ENCODE measurements at regions not wholly inside any gene's neighbourhood (a gene's known extent, or its start where the extent isn't known, plus 50 kb on each side); places are given as distances from the start of the nearest gene placed in this dataset.

- Histone ChIP-seq H3K36me3 (no peaks in the 10 kb centered on the region), H3K27me3 (replicated peaks; ENCODE audit: insufficient read depth) (no peaks in the 10 kb centered on the region), H3K4me1 (ENCODE audit: control insufficient read depth in 1 of 2, low read depth in 2 of 2) (no peaks in the 10 kb centered on the region), H3K9me3 (no peaks in the 10 kb centered on the region), H3K4me3 (no peak overlapping the region), H3K27ac (no peak overlapping the region)
- no peak for TF ChIP-seq CTCF (IDR thresholded peaks at IDR 0.05)
- ATAC-seq (ENCODE audit: insufficient number of reproducible peaks, low FRiP score, low read depth) (no peak), DNase-seq (ENCODE audit: low spot score) (no peak)
Observed at GRCh38 chr4:43843501-43843900, 605.1 kb downstream of the KCTD8 start.

- ATAC-seq (ENCODE audit: insufficient number of reproducible peaks, low FRiP score, low read depth), result no peak
- TF ChIP-seq CTCF (IDR thresholded peaks at IDR 0.05), result no peak
Observed at GRCh38 chr4:43846111-43846587, 602.5 kb downstream of the KCTD8 start.

GRCh38 chr4:43853565-43854264 is 594.9 kb downstream of the KCTD8 start:
- Histone ChIP-seq H3K9me3 (no peaks in the 10 kb centered on the region), H3K36me3 (no peaks in the 10 kb centered on the region), H3K27ac (no peak overlapping the region), H3K4me1 (ENCODE audit: control insufficient read depth in 1 of 2, low read depth in 2 of 2) (no peaks in the 10 kb centered on the region), H3K4me3 (no peak overlapping the region), H3K27me3 (replicated peaks; ENCODE audit: insufficient read depth) (no peaks in the 10 kb centered on the region)
- no peak for ATAC-seq (ENCODE audit: insufficient number of reproducible peaks, low FRiP score, low read depth)
- DNase-seq (ENCODE audit: low spot score), result no peak
- no peak for TF ChIP-seq CTCF (IDR thresholded peaks at IDR 0.05)

More at GRCh38 chr4:43846111-43846587, 602.5 kb downstream of the KCTD8 start:
- Histone ChIP-seq H3K9me3 (no peaks in the 10 kb centered on the region), H3K4me3 (no peak overlapping the region), H3K36me3 (no peaks in the 10 kb centered on the region), H3K27ac (no peak overlapping the region), H3K27me3 (replicated peaks; ENCODE audit: insufficient read depth) (no peaks in the 10 kb centered on the region), H3K4me1 (ENCODE audit: control insufficient read depth in 1 of 2, low read depth in 2 of 2) (no peaks in the 10 kb centered on the region)
- no peak for DNase-seq (ENCODE audit: low spot score)

DNA sequence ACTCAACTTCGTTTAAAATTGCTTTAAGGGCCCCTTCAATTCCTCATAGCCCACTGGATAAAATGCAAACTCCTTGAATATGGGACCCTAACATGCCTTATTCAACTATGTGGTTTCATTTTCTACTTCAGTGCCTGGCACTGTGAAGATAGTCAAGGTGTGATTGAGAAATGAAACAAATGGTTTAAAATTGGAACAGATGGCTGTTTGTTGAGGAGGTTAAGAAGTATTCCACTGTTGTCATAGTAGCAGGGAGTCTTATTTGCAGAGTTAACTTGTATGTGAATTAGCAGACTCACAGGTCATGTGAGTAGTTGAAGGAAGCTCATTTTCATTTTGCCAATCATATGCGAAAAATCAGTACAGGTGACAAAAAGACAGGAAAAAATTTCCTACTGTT is 593.3 kb downstream of the KCTD8 start:
- Histone ChIP-seq H3K36me3 (no peaks in the 10 kb centered on the region), H3K4me3 (no peak overlapping the region), H3K27ac (no peak overlapping the region), H3K4me1 (ENCODE audit: control insufficient read depth in 1 of 2, low read depth in 2 of 2) (no peaks in the 10 kb centered on the region), H3K27me3 (replicated peaks; ENCODE audit: insufficient read depth) (no peaks in the 10 kb centered on the region), H3K9me3 (no peaks in the 10 kb centered on the region)
- DNase-seq (ENCODE audit: low spot score), result no peak
- no peak for ATAC-seq (ENCODE audit: insufficient number of reproducible peaks, low FRiP score, low read depth)
- no peak for TF ChIP-seq CTCF (IDR thresholded peaks at IDR 0.05)

DNA sequence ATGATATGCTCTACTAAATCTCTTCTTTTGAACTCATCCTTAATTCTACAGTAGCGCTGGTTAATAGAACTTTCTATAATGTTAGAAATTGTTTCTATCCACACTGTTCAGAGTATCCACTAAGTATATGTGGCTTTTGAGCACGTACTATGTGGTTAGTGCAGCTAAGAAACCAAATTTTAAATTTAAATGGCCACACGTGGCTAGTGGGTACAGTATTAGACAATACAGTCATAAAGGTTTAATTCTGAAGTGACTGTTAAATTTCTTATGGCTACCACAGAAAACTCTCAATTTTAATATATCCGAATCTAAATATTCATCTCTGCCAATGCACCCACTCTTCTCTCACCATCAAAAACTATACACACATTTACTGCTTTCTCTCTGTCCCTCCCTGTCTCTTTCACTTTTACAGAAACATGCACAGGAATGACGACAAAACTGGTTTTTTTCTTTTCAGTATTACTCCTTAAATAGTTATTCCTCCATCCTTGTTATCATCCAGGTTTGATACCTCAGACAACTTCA is 583.9 kb downstream of the KCTD8 start:
- DNase-seq (ENCODE audit: low spot score) (no peak), ATAC-seq (ENCODE audit: insufficient number of reproducible peaks, low FRiP score, low read depth) (no peak)
- TF ChIP-seq CTCF (IDR thresholded peaks at IDR 0.05), result no peak
- Histone ChIP-seq H3K9me3 (no peaks in the 10 kb centered on the region), H3K36me3 (no peaks in the 10 kb centered on the region), H3K27ac (no peak overlapping the region), H3K4me3 (no peak overlapping the region), H3K4me1 (ENCODE audit: control insufficient read depth in 1 of 2, low read depth in 2 of 2) (no peaks in the 10 kb centered on the region), H3K27me3 (replicated peaks; ENCODE audit: insufficient read depth) (no peaks in the 10 kb centered on the region)
